Type B pancreatic cell (in vitro differentiated cells): ENCODE measurements at regions not wholly inside any gene's neighbourhood (a gene's known extent, or its start where the extent isn't known, plus 50 kb on each side); places are given as distances from the start of the nearest gene placed in this dataset.
"Not testable (repeated sequence)": the region's sequence is repeated elsewhere in the genome, so short reads cannot be mapped to it uniquely, and the experiment has no call there.

Source experiments
- DNase-seq: peaks from one replicate; pipeline ENCODE4 v3.0.0; 2021; ENCODE audit warnings: mixed read lengths; ENCODE audit not compliant: unreplicated experiment; ENCODE audit errors: extremely low spot score
- H3K27ac Mint-ChIP-seq: 2 replicates; pipeline ENCODE4 v1.8.0; 2021; ENCODE audit warnings: mild to moderate bottlenecking, mixed read lengths
- H3K27me3 Mint-ChIP-seq: 2 replicates; pipeline ENCODE4 v1.8.0; 2021; ENCODE audit warnings: mixed read lengths
- H3K36me3 Mint-ChIP-seq: 2 replicates; pipeline ENCODE4 v1.8.0; 2021; ENCODE audit warnings: mixed read lengths
- H3K4me1 Mint-ChIP-seq: one replicate; pipeline ENCODE4 v1.8.0; 2021; ENCODE audit warnings: mixed read lengths; ENCODE audit not compliant: unreplicated experiment
- H3K4me3 Mint-ChIP-seq: 2 replicates; pipeline ENCODE4 v1.8.0; 2021; ENCODE audit warnings: mild to moderate bottlenecking, mixed read lengths
- H3K9me3 Mint-ChIP-seq: 2 replicates; pipeline ENCODE4 v1.8.0; 2021; ENCODE audit warnings: mixed read lengths
- TF ChIP-seq, protein P1 (sequence below): fragments of 200-600 bp; sonication (generic); conservative IDR thresholded peaks from 2 replicates; pipeline ENCODE4 v1.5.0; 2021; ENCODE audit warnings: antibody characterized with exemption, mild to moderate bottlenecking

GRCh38 chr9:40928803-40929487 is 199.5 kb downstream of the FOXD4L6 start:
- DNase-seq, result no peak
- H3K9me3 Mint-ChIP-seq, result peaks cover 20% of the 10 kb centered on the region
- H3K4me1 Mint-ChIP-seq, result no peaks in the 10 kb centered on the region
- no peaks in the 10 kb centered on the region for H3K36me3 Mint-ChIP-seq
- no peaks in the 10 kb centered on the region for H3K27me3 Mint-ChIP-seq
- no peak overlapping the region for H3K27ac Mint-ChIP-seq
- TF ChIP-seq, protein P1, sequence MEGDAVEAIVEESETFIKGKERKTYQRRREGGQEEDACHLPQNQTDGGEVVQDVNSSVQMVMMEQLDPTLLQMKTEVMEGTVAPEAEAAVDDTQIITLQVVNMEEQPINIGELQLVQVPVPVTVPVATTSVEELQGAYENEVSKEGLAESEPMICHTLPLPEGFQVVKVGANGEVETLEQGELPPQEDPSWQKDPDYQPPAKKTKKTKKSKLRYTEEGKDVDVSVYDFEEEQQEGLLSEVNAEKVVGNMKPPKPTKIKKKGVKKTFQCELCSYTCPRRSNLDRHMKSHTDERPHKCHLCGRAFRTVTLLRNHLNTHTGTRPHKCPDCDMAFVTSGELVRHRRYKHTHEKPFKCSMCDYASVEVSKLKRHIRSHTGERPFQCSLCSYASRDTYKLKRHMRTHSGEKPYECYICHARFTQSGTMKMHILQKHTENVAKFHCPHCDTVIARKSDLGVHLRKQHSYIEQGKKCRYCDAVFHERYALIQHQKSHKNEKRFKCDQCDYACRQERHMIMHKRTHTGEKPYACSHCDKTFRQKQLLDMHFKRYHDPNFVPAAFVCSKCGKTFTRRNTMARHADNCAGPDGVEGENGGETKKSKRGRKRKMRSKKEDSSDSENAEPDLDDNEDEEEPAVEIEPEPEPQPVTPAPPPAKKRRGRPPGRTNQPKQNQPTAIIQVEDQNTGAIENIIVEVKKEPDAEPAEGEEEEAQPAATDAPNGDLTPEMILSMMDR, result no peak
- H3K4me3 Mint-ChIP-seq, result no peak overlapping the region

- DNase-seq, result no peak
- TF ChIP-seq, protein P1, result no peak
- no peak overlapping the region for H3K4me3 Mint-ChIP-seq
- no peaks in the 10 kb centered on the region for H3K27me3 Mint-ChIP-seq
- no peak overlapping the region for H3K27ac Mint-ChIP-seq
- no peaks in the 10 kb centered on the region for H3K36me3 Mint-ChIP-seq
- H3K9me3 Mint-ChIP-seq, result peaks cover 28% of the 10 kb centered on the region
- H3K4me1 Mint-ChIP-seq, result no peaks in the 10 kb centered on the region
These were observed 200.4 kb downstream of the FOXD4L6 start for GRCh38 chr9:40927851-40928802.

DNA sequence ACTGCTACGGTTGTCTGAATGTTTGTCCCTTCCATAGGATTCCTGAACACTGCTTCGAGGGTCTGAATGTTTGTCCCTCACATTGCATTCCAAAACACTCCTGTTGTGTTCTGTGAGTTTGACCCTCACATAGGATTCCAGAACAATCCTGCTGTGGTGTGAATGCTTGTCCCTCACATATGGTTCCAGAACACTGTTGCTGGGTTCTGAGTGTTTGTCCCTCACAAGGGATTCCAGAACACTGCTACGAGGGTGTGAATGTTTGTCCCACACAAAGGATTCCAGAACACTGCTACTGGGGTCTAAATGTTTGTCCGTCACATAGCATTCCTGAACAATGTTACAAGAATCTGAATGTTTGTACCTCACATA is 201.2 kb downstream of the FOXD4L6 start:
- Mint-ChIP-seq H3K4me3 (no peak overlapping the region), H3K9me3 (peaks cover 34% of the 10 kb centered on the region), H3K4me1 (no peaks in the 10 kb centered on the region), H3K27ac (no peak overlapping the region), H3K36me3 (no peaks in the 10 kb centered on the region), H3K27me3 (no peaks in the 10 kb centered on the region)
- no peak for DNase-seq
- TF ChIP-seq, protein P1, result no peak

DNA sequence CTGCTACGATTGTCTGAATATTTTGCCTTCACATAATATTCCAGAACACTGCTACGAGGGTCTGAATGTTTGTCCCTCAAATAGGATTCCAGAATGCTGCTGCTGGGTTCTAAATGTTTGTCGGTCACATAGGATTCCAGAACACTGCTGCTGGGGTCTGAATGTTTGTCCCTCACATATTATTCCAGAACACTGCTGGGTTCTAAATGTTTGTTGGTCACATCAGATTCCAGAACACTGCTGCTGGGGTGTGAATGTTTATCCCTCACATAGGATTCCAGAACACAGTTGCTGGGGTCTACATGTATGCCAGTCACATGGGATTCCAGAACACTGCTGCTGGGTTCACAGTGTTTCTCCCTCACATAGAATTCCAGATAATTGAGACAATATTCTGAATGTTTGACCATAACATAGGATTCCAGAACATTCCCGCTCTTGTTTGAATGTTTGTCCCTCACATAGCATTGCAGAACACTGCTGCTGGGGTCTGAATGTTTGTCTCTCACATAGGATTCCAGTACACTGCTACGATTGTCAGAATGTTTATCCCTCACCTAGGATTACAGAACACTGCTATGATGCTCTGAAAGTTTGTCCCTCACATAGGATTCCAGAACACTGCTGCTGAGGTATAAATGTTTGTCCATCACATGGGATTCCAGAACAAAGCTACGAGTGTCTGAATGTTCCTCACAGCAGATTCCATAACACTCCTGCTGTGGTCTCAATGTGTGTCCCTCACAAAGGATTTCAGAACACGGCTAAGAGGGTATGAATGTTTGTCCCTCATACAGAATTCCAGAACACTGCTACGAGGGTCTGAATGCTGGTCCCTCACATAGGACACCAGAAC is 201.8 kb downstream of the FOXD4L6 start:
- Mint-ChIP-seq H3K4me1 (no peaks in the 10 kb centered on the region), H3K27me3 (no peaks in the 10 kb centered on the region), H3K9me3 (peaks cover 34% of the 10 kb centered on the region), H3K27ac (no peak overlapping the region), H3K4me3 (no peak overlapping the region), H3K36me3 (no peaks in the 10 kb centered on the region)
- no peak for DNase-seq
- TF ChIP-seq, protein P1, result no peak

DNA sequence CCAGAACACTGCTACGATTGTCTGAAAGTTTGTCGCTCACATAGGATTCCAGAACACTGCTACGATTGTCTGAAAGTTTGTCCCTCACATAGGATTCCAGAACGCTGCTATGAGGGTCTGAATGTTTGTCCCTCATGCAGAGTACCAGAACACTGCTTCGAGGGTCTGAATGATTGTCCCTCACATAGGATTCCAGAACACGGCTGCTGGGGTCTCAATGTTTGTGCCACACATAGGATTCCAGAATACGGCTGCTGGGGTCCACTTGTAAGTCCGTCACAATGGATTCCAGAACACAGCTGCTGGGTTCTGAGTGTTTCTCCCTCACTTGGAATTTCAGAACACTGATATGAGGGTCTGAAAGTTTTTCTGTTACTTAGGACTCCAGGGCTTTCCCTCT is 203.3 kb downstream of the FOXD4L6 start:
- H3K27ac Mint-ChIP-seq, result no peak overlapping the region
- no peaks in the 10 kb centered on the region for H3K27me3 Mint-ChIP-seq
- no peak for DNase-seq
- peaks cover 34% of the 10 kb centered on the region for H3K9me3 Mint-ChIP-seq
- TF ChIP-seq, protein P1, result no peak
- no peak overlapping the region for H3K4me3 Mint-ChIP-seq
- H3K36me3 Mint-ChIP-seq, result no peaks in the 10 kb centered on the region
- no peaks in the 10 kb centered on the region for H3K4me1 Mint-ChIP-seq

GRCh38 chr9:40916399-40916783 is 212.1 kb downstream of the FOXD4L6 start:
- not testable (repeated sequence) for H3K4me3 Mint-ChIP-seq, H3K4me1 Mint-ChIP-seq, DNase-seq, H3K27me3 Mint-ChIP-seq, H3K36me3 Mint-ChIP-seq, H3K27ac Mint-ChIP-seq
- H3K9me3 Mint-ChIP-seq, result peaks cover 39% of the 10 kb centered on the region

- not testable (repeated sequence) for H3K27ac Mint-ChIP-seq, DNase-seq, H3K4me1 Mint-ChIP-seq, H3K36me3 Mint-ChIP-seq, H3K4me3 Mint-ChIP-seq, H3K27me3 Mint-ChIP-seq
- H3K9me3 Mint-ChIP-seq, result peaks cover 39% of the 10 kb centered on the region
These were observed 212.7 kb downstream of the FOXD4L6 start for GRCh38 chr9:40915660-40916398.
